HepG2 (cell line): ENCODE measurements at regions not wholly inside any gene's neighbourhood (a gene's known extent, or its start where the extent isn't known, plus 50 kb on each side); places are given as distances from the start of the nearest gene placed in this dataset.

ENCODE experiments used
- ATAC-seq: fragments of 200-7000 bp; cut with Tn5 transposase; 3 replicates; pipeline ENCODE4 v1.9.1; 2020; ENCODE audit warnings: mild to moderate bottlenecking, moderate library complexity
- BruUV-seq: library from RNA; stranded (reverse); fragments of 400-500 nt; replicated peaks from 2 replicates; lab custom pipeline; 2021; lab: Mats Ljungman, UMichigan
- CTCF ChIA-PET: fragments of 300-600 bp; formaldehyde crosslinking; extraction: SDS; loops from one replicate; lab custom pipeline; 2021; ENCODE audit warnings: low total read pairs, inconsistent platforms, low intra/inter-chr PET ratio; lab: Yijun Ruan, JAX
- POLR2A ChIA-PET: fragments of 350-600 bp; sonication (Branson Sonifier 250); formaldehyde crosslinking; loops from one replicate; lab custom pipeline; 2020; ENCODE audit warnings: antibody characterized with exemption, inconsistent platforms; lab: Yijun Ruan, JAX
- DNase-seq: peaks from one replicate; pipeline ENCODE4 v3.0.0-alpha.2; 2015; ENCODE audit warnings: low spot score
- FAIRE-seq: peaks from 3 replicates; lab custom pipeline; 2011; peaks lifted over from hg19 to GRCh38; lab: Jason Lieb, UNC
- H2AFZ ChIP-seq: one replicate; pipeline ENCODE4 v1.6.1; 2011; ENCODE audit warnings: low read length, inconsistent platforms
- H3K27ac ChIP-seq: fragments of 300-600 bp; 3 replicates; pipeline ENCODE4 v1.8.0; 2011; ENCODE audit warnings: mixed run types, mild to moderate bottlenecking, mixed read lengths, low read length, inconsistent platforms; ENCODE audit not compliant: insufficient read depth; ENCODE audit errors: extremely low read length
- H3K27me3 ChIP-seq, 2 experiments: fragments of 200-600 bp in 1 of 2; 2 replicates in 1 of 2; 3 replicates in 1 of 2; pipeline versions ENCODE4 v1.6.0 to v1.8.0; 2011; ENCODE audit warnings: low read length in 2 of 2, mild to moderate bottlenecking in 2 of 2, moderate library complexity in 2 of 2, inconsistent platforms in 1 of 2; ENCODE audit not compliant: insufficient read depth in 2 of 2, control insufficient read depth in 1 of 2
- H3K36me3 ChIP-seq, 2 experiments: fragments of 200-600 bp in 1 of 2; replicated peaks in 1 of 2; 2 replicates in 1 of 2; 3 replicates in 1 of 2; pipeline versions ENCODE4 v1.5.1 to v1.8.0; 2011; ENCODE audit warnings: low read length in 2 of 2, inconsistent platforms in 1 of 2; ENCODE audit not compliant: insufficient read depth in 2 of 2, control insufficient read depth in 1 of 2
- H3K4me1 ChIP-seq: 2 replicates; pipeline ENCODE4 v1.5.1; 2012; ENCODE audit warnings: low read length, inconsistent platforms; ENCODE audit not compliant: insufficient read depth
- H3K4me2 ChIP-seq: 2 replicates; pipeline ENCODE4 v1.6.0; 2011; ENCODE audit warnings: low read depth, low read length, inconsistent platforms
- H3K4me3 ChIP-seq, 3 experiments: fragments of 200-600 bp in 1 of 3; sonication (generic), shearing (Covaris generic) in 1 of 3; replicated peaks in 1 of 3; 2 replicates each; pipeline ENCODE4 v1.5.1; 2011 to 2016; ENCODE audit warnings: low read length in 3 of 3, inconsistent platforms in 2 of 3, low read depth in 2 of 3, mild to moderate bottlenecking in 2 of 3, control low read depth in 1 of 3, mixed read lengths in 1 of 3; ENCODE audit not compliant: insufficient read depth in 1 of 3
- H3K79me2 ChIP-seq: one replicate; pipeline ENCODE4 v1.6.1; 2011; ENCODE audit warnings: low read length, inconsistent platforms; ENCODE audit not compliant: insufficient read depth
- H3K9ac ChIP-seq: 2 replicates; pipeline ENCODE4 v1.6.0; 2011; ENCODE audit warnings: mild to moderate bottlenecking, low read depth, low read length, inconsistent platforms; ENCODE audit not compliant: insufficient read depth
- H3K9me3 ChIP-seq: 2 replicates; pipeline ENCODE4 v1.5.1; 2012; ENCODE audit warnings: mild to moderate bottlenecking, low read length
- H4K20me1 ChIP-seq: 2 replicates; pipeline ENCODE4 v1.6.0; 2011; ENCODE audit warnings: inconsistent platforms, mild to moderate bottlenecking, low read length, moderate library complexity; ENCODE audit not compliant: insufficient read depth
- FOXK1 ChIP-seq: sonication (generic); formaldehyde crosslinking; IDR thresholded peaks from 2 replicates; pipeline ENCODE4 v1.4.0; 2020; ENCODE audit warnings: low read depth, missing genetic modification reagents, borderline replicate concordance
- HDAC6 ChIP-seq: fragments of 200-600 bp; sonication (generic); IDR thresholded peaks from 2 replicates; pipeline ENCODE4 v1.7.0; 2017; ENCODE audit warnings: mild to moderate bottlenecking, antibody characterized with exemption, low read length, low read depth
- MAF1 ChIP-seq: sonication (generic); formaldehyde crosslinking; IDR thresholded peaks from 2 replicates; pipeline ENCODE4 v1.5.0; 2020; ENCODE audit warnings: missing genetic modification reagents, borderline replicate concordance
- MED8 ChIP-seq: sonication (generic); formaldehyde crosslinking; IDR thresholded peaks from 2 replicates; pipeline ENCODE4 v1.8.1; 2023; ENCODE audit warnings: mild to moderate bottlenecking, missing genetic modification reagents; ENCODE audit not compliant: insufficient replicate concordance
- PAWR ChIP-seq: sonication (generic); formaldehyde crosslinking; IDR thresholded peaks from 2 replicates; pipeline ENCODE4 v1.4.0; 2020; ENCODE audit warnings: missing genetic modification reagents, mild to moderate bottlenecking, borderline replicate concordance
- POGZ ChIP-seq: sonication (generic); formaldehyde crosslinking; IDR thresholded peaks from 2 replicates; pipeline ENCODE4 v1.4.0; 2020; ENCODE audit warnings: mild to moderate bottlenecking, missing genetic modification reagents
- RBM22 ChIP-seq: fragments of 200-400 bp; formaldehyde crosslinking; optimal IDR thresholded peaks from 2 replicates; pipeline ENCODE3; 2017; ENCODE audit warnings: mild to moderate bottlenecking, low read length, moderate library complexity
- RFX1 ChIP-seq: fragments of 450-650 bp; IDR thresholded peaks from 2 replicates; pipeline ENCODE4 v1.6.1; 2017
- SATB2 ChIP-seq: sonication (generic); formaldehyde crosslinking; IDR thresholded peaks from 2 replicates; pipeline ENCODE4 v1.5.0; 2020; ENCODE audit warnings: missing genetic modification reagents
- SMAD1 ChIP-seq: sonication (generic); formaldehyde crosslinking; IDR thresholded peaks from 2 replicates; pipeline ENCODE4 v1.4.0; 2020; ENCODE audit warnings: missing genetic modification reagents, low read depth, mild to moderate bottlenecking, borderline replicate concordance
- TAF1 ChIP-seq: sonication (generic); formaldehyde crosslinking; IDR thresholded peaks from 2 replicates; pipeline ENCODE4 v1.4.0; 2020; ENCODE audit warnings: missing genetic modification reagents
- ZBTB42 ChIP-seq: sonication (generic); formaldehyde crosslinking; IDR thresholded peaks from 2 replicates; pipeline ENCODE4 v1.5.0; 2020; ENCODE audit warnings: mild to moderate bottlenecking, missing genetic modification reagents
- ZNF138 ChIP-seq: sonication (generic); formaldehyde crosslinking; IDR thresholded peaks from 2 replicates; pipeline ENCODE4 v1.5.0; 2020; ENCODE audit warnings: mild to moderate bottlenecking, low read depth, missing genetic modification reagents
- ZNF143 ChIP-seq: sonication (generic); formaldehyde crosslinking; IDR thresholded peaks from 2 replicates; pipeline ENCODE4 v1.4.0; 2020; ENCODE audit warnings: missing genetic modification reagents
- ZNF430 ChIP-seq: sonication (generic); formaldehyde crosslinking; IDR thresholded peaks from 2 replicates; pipeline ENCODE4 v1.9.0; 2021; ENCODE audit warnings: mild to moderate bottlenecking, missing genetic modification reagents
- ZNF775 ChIP-seq: sonication (generic); formaldehyde crosslinking; IDR thresholded peaks from 2 replicates; pipeline ENCODE4 v1.4.0; 2020; ENCODE audit warnings: missing genetic modification reagents, mild to moderate bottlenecking, moderate library complexity, borderline replicate concordance
- WGBS: methylation state at CpG from one replicate; pipeline ENCODE4 v1.1.6; 2017; ENCODE audit warnings: low lambda C conversion rate; 5-methylcytosine and 5-hydroxymethylcytosine counted together
- in situ Hi-C: cut with HindIII; loops from 2 replicates; pipeline ENCODE4 v1.10.0; 2017; ENCODE audit warnings: low pct_unique_long_range_greater_than_20kb; ENCODE audit not compliant: extremely low pct_ligation_motif_present
- intact Hi-C: fragments of 100-400 bp; cut with micrococcal nuclease; formaldehyde crosslinking; loops from one replicate; pipeline ENCODE4 v1.10.0; 2022; ENCODE audit not compliant: unreplicated experiment
- TF ChIP-seq, protein P1 (sequence below): IDR thresholded peaks from 2 replicates; pipeline ENCODE4 v1.6.1; 2016
- TF ChIP-seq, protein P2 (sequence below): sonication (generic); formaldehyde crosslinking; conservative IDR thresholded peaks from 2 replicates; pipeline ENCODE4 v1.4.0; 2020; ENCODE audit warnings: missing genetic modification reagents
- TF ChIP-seq, protein P3 (sequence below): sonication (generic); formaldehyde crosslinking; IDR thresholded peaks from 2 replicates; pipeline ENCODE4 v1.4.0; 2020; ENCODE audit warnings: missing genetic modification reagents

DNA sequence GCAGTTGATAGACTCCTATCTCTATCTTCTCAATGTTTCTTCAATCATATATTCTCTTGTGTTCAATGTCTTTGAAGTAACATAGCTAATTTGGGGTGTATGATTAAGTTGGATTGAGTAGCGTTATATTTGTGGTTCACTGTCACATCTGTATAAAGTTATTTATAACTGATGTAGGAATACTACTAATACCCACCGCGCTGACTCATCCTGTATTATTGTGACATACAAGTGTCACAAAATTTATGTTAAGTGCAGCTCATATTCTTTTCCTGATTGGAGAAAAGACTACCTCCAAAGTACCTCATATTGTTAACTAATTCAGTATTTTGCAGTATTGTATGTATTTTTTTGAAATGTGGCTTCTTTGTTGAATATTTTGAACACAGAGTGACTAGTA, 940.8 kb downstream of the SLC6A15 start:
- ChIA-PET CTCF (no interaction called here), POLR2A (no interaction called here)
- Histone ChIP-seq H3K79me2 (no peaks in the 10 kb centered on the region), H3K4me2 (no peak overlapping the region), H3K27me3 (no peaks in the 10 kb centered on the region), H3K4me3 (no peak overlapping the region), H3K9ac (no peak overlapping the region), H2AFZ (no peak overlapping the region), H3K9me3 (no peaks in the 10 kb centered on the region; the same call in 1 of the 2 replicates), H3K4me1 (no peaks in the 10 kb centered on the region), H4K20me1 (no peaks in the 10 kb centered on the region), H3K27ac (no peak overlapping the region), H3K36me3 (no peaks in the 10 kb centered on the region)
- FAIRE-seq: no peak
- no peak for TF ChIP-seq ZNF775 (CRISPR knock-in tag)
- no peak for TF ChIP-seq ZBTB42 (CRISPR knock-in tag)
- no peak for TF ChIP-seq ZNF430 (CRISPR knock-in tag)
- TF ChIP-seq, protein P1, sequence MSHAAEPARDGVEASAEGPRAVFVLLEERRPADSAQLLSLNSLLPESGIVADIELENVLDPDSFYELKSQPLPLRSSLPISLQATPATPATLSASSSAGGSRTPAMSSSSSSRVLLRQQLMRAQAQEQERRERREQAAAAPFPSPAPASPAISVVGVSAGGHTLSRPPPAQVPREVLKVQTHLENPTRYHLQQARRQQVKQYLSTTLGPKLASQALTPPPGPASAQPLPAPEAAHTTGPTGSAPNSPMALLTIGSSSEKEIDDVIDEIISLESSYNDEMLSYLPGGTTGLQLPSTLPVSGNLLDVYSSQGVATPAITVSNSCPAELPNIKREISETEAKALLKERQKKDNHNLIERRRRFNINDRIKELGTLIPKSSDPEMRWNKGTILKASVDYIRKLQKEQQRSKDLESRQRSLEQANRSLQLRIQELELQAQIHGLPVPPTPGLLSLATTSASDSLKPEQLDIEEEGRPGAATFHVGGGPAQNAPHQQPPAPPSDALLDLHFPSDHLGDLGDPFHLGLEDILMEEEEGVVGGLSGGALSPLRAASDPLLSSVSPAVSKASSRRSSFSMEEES (CRISPR knock-in tag): no peak
- no peak for TF ChIP-seq SMAD1 (CRISPR knock-in tag)
- TF ChIP-seq, protein P2, sequence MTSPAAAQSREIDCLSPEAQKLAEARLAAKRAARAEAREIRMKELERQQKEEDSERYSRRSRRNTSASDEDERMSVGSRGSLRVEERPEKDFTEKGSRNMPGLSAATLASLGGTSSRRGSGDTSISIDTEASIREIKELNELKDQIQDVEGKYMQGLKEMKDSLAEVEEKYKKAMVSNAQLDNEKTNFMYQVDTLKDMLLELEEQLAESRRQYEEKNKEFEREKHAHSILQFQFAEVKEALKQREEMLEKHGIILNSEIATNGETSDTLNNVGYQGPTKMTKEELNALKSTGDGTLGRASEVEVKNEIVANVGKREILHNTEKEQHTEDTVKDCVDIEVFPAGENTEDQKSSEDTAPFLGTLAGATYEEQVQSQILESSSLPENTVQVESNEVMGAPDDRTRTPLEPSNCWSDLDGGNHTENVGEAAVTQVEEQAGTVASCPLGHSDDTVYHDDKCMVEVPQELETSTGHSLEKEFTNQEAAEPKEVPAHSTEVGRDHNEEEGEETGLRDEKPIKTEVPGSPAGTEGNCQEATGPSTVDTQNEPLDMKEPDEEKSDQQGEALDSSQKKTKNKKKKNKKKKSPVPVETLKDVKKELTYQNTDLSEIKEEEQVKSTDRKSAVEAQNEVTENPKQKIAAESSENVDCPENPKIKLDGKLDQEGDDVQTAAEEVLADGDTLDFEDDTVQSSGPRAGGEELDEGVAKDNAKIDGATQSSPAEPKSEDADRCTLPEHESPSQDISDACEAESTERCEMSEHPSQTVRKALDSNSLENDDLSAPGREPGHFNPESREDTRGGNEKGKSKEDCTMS (CRISPR knock-in tag): no peak
- TF ChIP-seq ZNF138 (CRISPR knock-in tag): no peak
- no peak for TF ChIP-seq HDAC6
- TF ChIP-seq SATB2: no peak
- no peak for TF ChIP-seq PAWR (CRISPR knock-in tag)
- no peak for TF ChIP-seq RBM22
- no peak for TF ChIP-seq RFX1
- TF ChIP-seq, protein P3, sequence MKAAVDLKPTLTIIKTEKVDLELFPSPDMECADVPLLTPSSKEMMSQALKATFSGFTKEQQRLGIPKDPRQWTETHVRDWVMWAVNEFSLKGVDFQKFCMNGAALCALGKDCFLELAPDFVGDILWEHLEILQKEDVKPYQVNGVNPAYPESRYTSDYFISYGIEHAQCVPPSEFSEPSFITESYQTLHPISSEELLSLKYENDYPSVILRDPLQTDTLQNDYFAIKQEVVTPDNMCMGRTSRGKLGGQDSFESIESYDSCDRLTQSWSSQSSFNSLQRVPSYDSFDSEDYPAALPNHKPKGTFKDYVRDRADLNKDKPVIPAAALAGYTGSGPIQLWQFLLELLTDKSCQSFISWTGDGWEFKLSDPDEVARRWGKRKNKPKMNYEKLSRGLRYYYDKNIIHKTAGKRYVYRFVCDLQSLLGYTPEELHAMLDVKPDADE (CRISPR knock-in tag): no peak
- no peak for TF ChIP-seq FOXK1 (CRISPR knock-in tag)
- TF ChIP-seq MED8: no peak
- no peak for TF ChIP-seq ZNF143 (CRISPR knock-in tag)
- TF ChIP-seq MAF1 (CRISPR knock-in tag): no peak
- TF ChIP-seq POGZ: no peak
- no peak for TF ChIP-seq TAF1
- no peak for DNase-seq
- BruUV-seq: no TSS peak
- 62% methylated on average over 3 of the region's 3 CpGs for WGBS
- ATAC-seq: no peak
- in situ Hi-C loops (no loop called here), intact Hi-C loops (no loop called here)
